ENCODE measurements at regions not wholly inside any gene's neighbourhood (a gene's known extent, or its start where the extent isn't known, plus 50 kb on each side); places are given as distances from the start of the nearest gene placed in this dataset.

DNA sequence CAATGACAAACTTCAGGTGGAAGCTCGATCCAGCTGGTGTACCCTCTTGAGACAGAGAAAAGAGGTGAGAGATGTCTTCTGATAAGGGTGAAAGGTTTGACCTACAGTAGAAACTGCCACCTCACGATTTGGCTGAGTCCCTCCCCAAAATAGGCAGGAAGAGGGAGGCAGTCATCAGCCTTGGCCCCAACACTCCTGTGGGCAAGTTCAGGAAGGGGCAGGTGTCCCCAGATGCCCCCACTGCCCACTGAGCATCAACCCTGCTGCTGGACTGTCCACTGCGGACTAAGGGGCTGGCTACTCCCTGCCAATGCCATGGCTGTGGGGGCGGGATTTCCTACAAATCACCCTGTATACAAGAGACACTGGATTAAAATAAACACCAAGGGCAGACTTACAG is 441.4 kb downstream of the BUD13 start:
- no peaks in the 10 kb centered on the region for H4K20me1 ChIP-seq (ENCODE audit: insufficient read depth)
- H3K9me2 ChIP-seq (ENCODE audit: insufficient read depth), result no peaks in the 10 kb centered on the region
- TF ChIP-seq EZH2phosphoT487 (IDR thresholded peaks at IDR 0.05; ENCODE audit: insufficient read depth, low read depth), result no peak
- TF ChIP-seq EZH2 (IDR thresholded peaks at IDR 0.05; ENCODE audit: insufficient read depth, poor library complexity, severe bottlenecking), result no peak
- no peaks in the 10 kb centered on the region for H3K9me3 ChIP-seq (ENCODE audit: low read depth)
- no peaks in the 10 kb centered on the region for H3K27me3 ChIP-seq (replicated peaks; ENCODE audit: insufficient read depth)
- WGBS, 2 experiments (ENCODE audit: low coverage in 1 of 2, low lambda C conversion rate in 2 of 2, missing lambda C conversion rate in 2 of 2), result 8 to 20% methylated on average over 4 of the region's 4 CpGs
- H2AFZ ChIP-seq, result no peak overlapping the region
- H3K4me2 ChIP-seq (ENCODE audit: unreplicated experiment), result no peak overlapping the region
- no peak overlapping the region for H3K4me3 ChIP-seq
- in situ Hi-C loops (cut with MboI), result no loop called here
- H3K9ac ChIP-seq, result no peak overlapping the region
- no peak overlapping the region for H3K27ac ChIP-seq
- no peaks in the 10 kb centered on the region for H3K4me1 ChIP-seq (ENCODE audit: insufficient read depth)
- H3K36me3 ChIP-seq (ENCODE audit: low read depth), result no peaks in the 10 kb centered on the region
- no peak for DNase-seq
- no peaks in the 10 kb centered on the region for H3K79me2 ChIP-seq (ENCODE audit: insufficient read depth)
- H3F3A ChIP-seq (ENCODE audit: insufficient read depth), result no peaks in the 10 kb centered on the region

DNA sequence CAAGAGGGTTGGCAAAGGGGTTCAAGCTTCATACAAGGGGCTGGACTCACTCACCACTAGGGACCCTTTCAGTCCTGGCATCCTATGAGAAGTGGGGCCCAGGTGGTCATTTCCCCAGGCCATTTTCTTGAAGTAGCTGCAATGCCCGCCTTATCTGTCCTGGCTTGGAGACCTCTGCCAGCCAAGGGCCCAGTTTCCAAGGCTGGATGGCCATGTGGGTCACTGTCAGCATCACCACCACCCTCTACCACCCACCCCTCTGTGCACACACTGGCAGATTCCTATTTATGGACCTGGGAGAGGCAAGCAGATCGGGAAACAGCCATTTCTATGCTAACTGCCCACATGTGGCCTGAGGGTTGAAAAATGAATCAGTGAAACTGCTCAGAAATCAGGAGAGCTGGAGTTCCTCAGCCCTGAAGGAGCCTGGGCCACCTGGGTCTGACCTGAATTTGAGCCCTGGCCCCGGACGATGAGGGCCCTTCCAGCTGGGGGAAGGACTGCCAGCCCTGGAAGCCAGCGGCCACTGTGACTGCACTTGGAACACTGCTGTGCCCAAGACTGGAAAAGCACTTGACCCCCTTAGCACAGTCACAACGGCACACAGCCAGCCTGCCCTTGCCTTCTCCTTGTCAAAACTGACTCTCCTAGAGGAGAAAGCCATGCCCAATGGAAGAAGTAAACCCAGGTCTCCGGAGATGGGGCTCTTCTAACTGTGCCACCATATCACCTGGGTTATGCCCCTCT is 442.2 kb downstream of the BUD13 start:
- Histone ChIP-seq H3K27me3 (replicated peaks; ENCODE audit: insufficient read depth) (no peaks in the 10 kb centered on the region), H3K79me2 (ENCODE audit: insufficient read depth) (no peaks in the 10 kb centered on the region), H4K20me1 (ENCODE audit: insufficient read depth) (no peaks in the 10 kb centered on the region), H3K36me3 (ENCODE audit: low read depth) (no peaks in the 10 kb centered on the region), H3K9me2 (ENCODE audit: insufficient read depth) (no peaks in the 10 kb centered on the region), H3K9ac (no peak overlapping the region), H3K27ac (no peak overlapping the region), H3K4me2 (ENCODE audit: unreplicated experiment) (no peak overlapping the region), H3F3A (ENCODE audit: insufficient read depth) (no peaks in the 10 kb centered on the region), H2AFZ (no peak overlapping the region), H3K9me3 (ENCODE audit: low read depth) (no peaks in the 10 kb centered on the region), H3K4me1 (ENCODE audit: insufficient read depth) (no peaks in the 10 kb centered on the region), H3K4me3 (no peak overlapping the region)
- WGBS, 2 experiments (ENCODE audit: low coverage in 1 of 2, low lambda C conversion rate in 2 of 2, missing lambda C conversion rate in 2 of 2), result 27 to 31% methylated on average over 7 of the region's 7 CpGs
- in situ Hi-C loops (cut with MboI), result no loop called here
- TF ChIP-seq EZH2 (IDR thresholded peaks at IDR 0.05; ENCODE audit: insufficient read depth, poor library complexity, severe bottlenecking), result no peak
- TF ChIP-seq EZH2phosphoT487 (IDR thresholded peaks at IDR 0.05; ENCODE audit: insufficient read depth, low read depth), result no peak
- DNase-seq, result no peak

DNA sequence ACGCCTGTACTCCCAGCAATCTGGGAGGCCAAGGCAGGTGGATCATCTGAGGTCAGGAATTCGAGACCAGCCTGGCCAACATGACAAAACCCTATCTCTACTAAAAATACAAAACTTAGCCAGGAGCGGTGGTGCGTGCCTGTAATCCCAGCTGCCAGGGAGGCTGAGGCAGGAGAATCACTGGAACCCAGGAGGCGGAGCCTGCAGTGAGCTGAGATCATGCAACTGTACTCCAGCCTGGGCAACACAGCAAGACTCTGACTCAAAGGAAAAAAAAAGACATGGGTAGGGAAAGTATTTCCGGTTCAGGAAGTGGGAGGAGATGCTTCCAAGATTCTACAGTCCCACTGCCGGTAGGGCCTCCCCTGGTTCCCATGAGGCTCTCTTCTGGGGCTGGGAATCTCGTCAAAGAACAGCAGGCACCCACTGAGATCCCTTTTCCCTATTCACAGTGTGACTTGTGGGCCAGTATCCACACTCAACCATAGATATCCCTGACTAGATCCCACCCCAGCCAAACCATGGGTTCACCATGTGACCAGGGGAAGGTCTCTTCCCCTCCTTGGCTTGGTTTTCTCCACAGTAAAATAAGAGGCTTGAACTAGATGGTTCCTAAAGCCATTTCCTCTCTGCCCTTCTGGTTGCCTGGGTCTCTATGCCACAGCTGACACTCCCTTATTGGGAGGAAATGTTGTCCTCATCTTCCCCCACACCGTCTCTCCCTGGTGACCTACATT is 443.3 kb downstream of the BUD13 start:
- TF ChIP-seq EZH2phosphoT487 (IDR thresholded peaks at IDR 0.05; ENCODE audit: insufficient read depth, low read depth), result no peak
- TF ChIP-seq EZH2 (IDR thresholded peaks at IDR 0.05; ENCODE audit: insufficient read depth, poor library complexity, severe bottlenecking), result no peak
- Histone ChIP-seq H2AFZ (no peak overlapping the region), H3F3A (ENCODE audit: insufficient read depth) (no peaks in the 10 kb centered on the region), H3K27ac (no peak overlapping the region), H3K4me3 (no peak overlapping the region), H3K36me3 (ENCODE audit: low read depth) (no peaks in the 10 kb centered on the region), H3K4me2 (ENCODE audit: unreplicated experiment) (no peak overlapping the region), H3K27me3 (replicated peaks; ENCODE audit: insufficient read depth) (no peaks in the 10 kb centered on the region), H3K9me2 (ENCODE audit: insufficient read depth) (no peaks in the 10 kb centered on the region), H3K4me1 (ENCODE audit: insufficient read depth) (no peaks in the 10 kb centered on the region), H3K79me2 (ENCODE audit: insufficient read depth) (no peaks in the 10 kb centered on the region), H4K20me1 (ENCODE audit: insufficient read depth) (no peaks in the 10 kb centered on the region), H3K9me3 (ENCODE audit: low read depth) (no peaks in the 10 kb centered on the region), H3K9ac (no peak overlapping the region)
- WGBS, 2 experiments (ENCODE audit: low coverage in 1 of 2, low lambda C conversion rate in 2 of 2, missing lambda C conversion rate in 2 of 2), result 20 to 31% methylated on average over 9 of the region's 9 CpGs
- in situ Hi-C loops (cut with MboI), result no loop called here
- no peak for DNase-seq

GRCh38 chr11:116328851-116329250 is 443.9 kb downstream of the BUD13 start:
- no peak overlapping the region for H2AFZ ChIP-seq
- H3K27me3 ChIP-seq (replicated peaks; ENCODE audit: insufficient read depth), result no peaks in the 10 kb centered on the region
- no peak overlapping the region for H3K27ac ChIP-seq
- H3K79me2 ChIP-seq (ENCODE audit: insufficient read depth), result no peaks in the 10 kb centered on the region
- no peak overlapping the region for H3K4me2 ChIP-seq (ENCODE audit: unreplicated experiment)
- DNase-seq, result no peak
- H3K9me3 ChIP-seq (ENCODE audit: low read depth), result no peaks in the 10 kb centered on the region
- H4K20me1 ChIP-seq (ENCODE audit: insufficient read depth), result no peaks in the 10 kb centered on the region
- H3F3A ChIP-seq (ENCODE audit: insufficient read depth), result no peaks in the 10 kb centered on the region
- H3K4me1 ChIP-seq (ENCODE audit: insufficient read depth), result no peaks in the 10 kb centered on the region
- H3K9ac ChIP-seq, result no peak overlapping the region
- in situ Hi-C loops (cut with MboI), result no loop called here
- no peak overlapping the region for H3K4me3 ChIP-seq
- H3K9me2 ChIP-seq (ENCODE audit: insufficient read depth), result no peaks in the 10 kb centered on the region
- TF ChIP-seq EZH2 (IDR thresholded peaks at IDR 0.05; ENCODE audit: insufficient read depth, poor library complexity, severe bottlenecking) (no peak), EZH2phosphoT487 (IDR thresholded peaks at IDR 0.05; ENCODE audit: insufficient read depth, low read depth) (no peak)
- 6 to 10% methylated on average over 3 of the region's 3 CpGs for WGBS, 2 experiments (ENCODE audit: low coverage in 1 of 2, low lambda C conversion rate in 2 of 2, missing lambda C conversion rate in 2 of 2)
- no peaks in the 10 kb centered on the region for H3K36me3 ChIP-seq (ENCODE audit: low read depth)

Measured in GM23248 (cell line).